ENCODE measurements at regions not wholly inside any gene's neighbourhood (a gene's known extent, or its start where the extent isn't known, plus 50 kb on each side); places are given as distances from the start of the nearest gene placed in this dataset.

- TF ChIP-seq POLR2A (IDR thresholded peaks at IDR 0.05): no peak
- no peak for TF ChIP-seq CTCF (IDR thresholded peaks at IDR 0.05)
- TF ChIP-seq POLR2AphosphoS5 (IDR thresholded peaks at IDR 0.05): no peak
These were observed 346.5 kb downstream of the ZNF536 start for GRCh38 chr19:30718707-30719106.

All from prostate gland (tissue), 2 donors.